ENCODE measurements at regions not wholly inside any gene's neighbourhood (a gene's known extent, or its start where the extent isn't known, plus 50 kb on each side); places are given as distances from the start of the nearest gene placed in this dataset.

DNA sequence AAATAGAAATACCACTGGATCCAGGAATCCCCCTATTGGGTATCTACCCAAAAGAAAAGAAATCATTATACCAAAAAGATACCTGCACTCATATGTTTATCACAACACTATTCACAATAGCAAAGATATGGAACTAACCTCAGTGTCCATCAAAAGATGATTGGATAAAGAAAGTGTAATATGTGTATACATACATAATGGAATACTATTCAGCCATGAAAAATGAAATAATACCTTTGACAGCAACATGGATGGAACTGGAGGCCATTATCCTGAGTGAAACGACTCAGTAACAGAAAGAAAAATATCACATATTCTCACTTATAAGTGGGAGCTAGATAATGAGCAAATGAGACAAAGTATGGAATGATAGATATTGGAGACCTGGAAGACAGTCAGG, 74.2 kb upstream of the TLR3 start:
- H3K9me3 Mint-ChIP-seq (ENCODE audit: unreplicated experiment) = no peaks in the 10 kb centered on the region
- H3K4me3 Mint-ChIP-seq (ENCODE audit: unreplicated experiment) = no peak overlapping the region
- H3K27ac Mint-ChIP-seq (ENCODE audit: unreplicated experiment) = no peak overlapping the region

DNA sequence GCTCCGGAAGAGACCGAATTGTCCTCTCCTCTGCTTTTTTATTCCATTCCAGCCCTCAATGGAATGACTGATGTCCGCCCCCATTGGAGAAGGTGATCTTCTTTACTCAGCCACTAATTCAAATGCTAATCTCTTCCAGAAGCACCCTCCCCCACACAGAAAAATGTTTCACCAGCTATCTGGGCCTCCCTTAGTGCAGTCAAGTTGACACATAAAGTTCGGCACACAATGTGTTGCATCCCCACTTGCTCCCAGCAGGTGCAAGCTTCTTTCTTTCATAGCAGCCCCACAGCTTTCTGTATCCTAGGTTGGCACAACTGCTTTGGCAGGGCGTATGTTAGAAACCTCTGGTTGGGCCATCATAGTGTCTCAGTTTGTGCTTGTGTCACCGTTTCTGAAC, 73.3 kb upstream of the TLR3 start:
- Mint-ChIP-seq H3K4me1 (ENCODE audit: unreplicated experiment) (peaks cover 6% of the 10 kb centered on the region), H3K4me3 (ENCODE audit: unreplicated experiment) (no peak overlapping the region), H3K27ac (ENCODE audit: unreplicated experiment) (no peak overlapping the region), H3K27me3 (ENCODE audit: unreplicated experiment) (no peaks in the 10 kb centered on the region), H3K9me3 (ENCODE audit: unreplicated experiment) (no peaks in the 10 kb centered on the region), H3K36me3 (ENCODE audit: unreplicated experiment) (no peaks in the 10 kb centered on the region)
- TF ChIP-seq, protein P1, sequence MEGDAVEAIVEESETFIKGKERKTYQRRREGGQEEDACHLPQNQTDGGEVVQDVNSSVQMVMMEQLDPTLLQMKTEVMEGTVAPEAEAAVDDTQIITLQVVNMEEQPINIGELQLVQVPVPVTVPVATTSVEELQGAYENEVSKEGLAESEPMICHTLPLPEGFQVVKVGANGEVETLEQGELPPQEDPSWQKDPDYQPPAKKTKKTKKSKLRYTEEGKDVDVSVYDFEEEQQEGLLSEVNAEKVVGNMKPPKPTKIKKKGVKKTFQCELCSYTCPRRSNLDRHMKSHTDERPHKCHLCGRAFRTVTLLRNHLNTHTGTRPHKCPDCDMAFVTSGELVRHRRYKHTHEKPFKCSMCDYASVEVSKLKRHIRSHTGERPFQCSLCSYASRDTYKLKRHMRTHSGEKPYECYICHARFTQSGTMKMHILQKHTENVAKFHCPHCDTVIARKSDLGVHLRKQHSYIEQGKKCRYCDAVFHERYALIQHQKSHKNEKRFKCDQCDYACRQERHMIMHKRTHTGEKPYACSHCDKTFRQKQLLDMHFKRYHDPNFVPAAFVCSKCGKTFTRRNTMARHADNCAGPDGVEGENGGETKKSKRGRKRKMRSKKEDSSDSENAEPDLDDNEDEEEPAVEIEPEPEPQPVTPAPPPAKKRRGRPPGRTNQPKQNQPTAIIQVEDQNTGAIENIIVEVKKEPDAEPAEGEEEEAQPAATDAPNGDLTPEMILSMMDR (IDR thresholded peaks at IDR 0.05) = no peak
- DNase-seq (ENCODE audit: extremely low spot score, unreplicated experiment) = no peak

More for the DNA sequence above, 74.2 kb upstream of the TLR3 start:
- H3K27me3 Mint-ChIP-seq (ENCODE audit: unreplicated experiment) = no peaks in the 10 kb centered on the region
- no peak for DNase-seq (ENCODE audit: extremely low spot score, unreplicated experiment)
- H3K36me3 Mint-ChIP-seq (ENCODE audit: unreplicated experiment) = no peaks in the 10 kb centered on the region
- TF ChIP-seq, protein P1 (IDR thresholded peaks at IDR 0.05) = no peak
- H3K4me1 Mint-ChIP-seq (ENCODE audit: unreplicated experiment) = peaks cover 9% of the 10 kb centered on the region

DNA sequence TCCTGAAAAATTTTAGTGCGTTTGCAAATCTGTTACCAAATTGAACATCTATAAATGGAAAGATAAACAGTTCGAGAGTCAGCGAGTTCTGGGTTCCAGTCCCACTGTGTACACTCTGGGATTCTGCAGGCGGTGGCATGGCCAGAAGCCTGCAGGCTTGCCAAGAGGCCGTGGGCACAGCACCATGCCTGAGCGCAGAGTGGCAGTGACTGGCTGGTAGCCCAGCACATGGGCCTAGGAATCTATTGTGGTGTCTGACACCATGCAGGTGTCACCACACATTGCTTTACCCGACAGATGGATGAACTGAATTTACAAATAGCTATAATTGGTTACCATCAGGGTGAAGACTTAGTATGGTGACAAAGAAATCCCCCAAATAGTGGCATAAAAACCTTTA, 71.7 kb upstream of the TLR3 start:
- Mint-ChIP-seq H3K4me1 (ENCODE audit: unreplicated experiment) (no peaks in the 10 kb centered on the region), H3K9me3 (ENCODE audit: unreplicated experiment) (no peaks in the 10 kb centered on the region), H3K27ac (ENCODE audit: unreplicated experiment) (no peak overlapping the region), H3K27me3 (ENCODE audit: unreplicated experiment) (no peaks in the 10 kb centered on the region), H3K36me3 (ENCODE audit: unreplicated experiment) (no peaks in the 10 kb centered on the region), H3K4me3 (ENCODE audit: unreplicated experiment) (no peak overlapping the region)
- TF ChIP-seq, protein P1 (IDR thresholded peaks at IDR 0.05) = no peak
- no peak for DNase-seq (ENCODE audit: extremely low spot score, unreplicated experiment)

DNA sequence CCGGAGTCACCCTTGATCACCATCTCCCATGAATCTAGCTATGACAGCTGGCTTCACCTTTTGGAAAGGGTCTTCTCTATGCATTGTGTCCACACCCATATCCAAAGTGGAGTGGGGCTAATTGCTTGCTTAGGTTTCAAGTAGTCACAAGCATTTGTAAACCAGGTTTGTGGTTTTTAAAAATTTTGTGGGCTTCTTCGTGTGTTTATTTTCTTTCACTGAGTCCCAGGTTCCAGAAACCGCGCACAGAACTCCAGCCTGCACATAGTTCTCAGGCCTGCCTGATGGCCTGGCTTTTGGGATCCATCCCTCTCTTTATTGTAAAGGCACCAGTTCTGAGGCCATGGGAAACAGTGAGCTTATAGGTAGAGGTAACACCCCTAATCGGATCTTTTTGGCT, 70.2 kb upstream of the TLR3 start:
- H3K36me3 Mint-ChIP-seq (ENCODE audit: unreplicated experiment) = no peaks in the 10 kb centered on the region
- H3K4me3 Mint-ChIP-seq (ENCODE audit: unreplicated experiment) = no peak overlapping the region
- no peak for DNase-seq (ENCODE audit: extremely low spot score, unreplicated experiment)
- TF ChIP-seq, protein P1 (IDR thresholded peaks at IDR 0.05) = no peak
- H3K4me1 Mint-ChIP-seq (ENCODE audit: unreplicated experiment) = no peaks in the 10 kb centered on the region
- H3K27me3 Mint-ChIP-seq (ENCODE audit: unreplicated experiment) = no peaks in the 10 kb centered on the region
- H3K9me3 Mint-ChIP-seq (ENCODE audit: unreplicated experiment) = no peaks in the 10 kb centered on the region
- no peak overlapping the region for H3K27ac Mint-ChIP-seq (ENCODE audit: unreplicated experiment)

DNA sequence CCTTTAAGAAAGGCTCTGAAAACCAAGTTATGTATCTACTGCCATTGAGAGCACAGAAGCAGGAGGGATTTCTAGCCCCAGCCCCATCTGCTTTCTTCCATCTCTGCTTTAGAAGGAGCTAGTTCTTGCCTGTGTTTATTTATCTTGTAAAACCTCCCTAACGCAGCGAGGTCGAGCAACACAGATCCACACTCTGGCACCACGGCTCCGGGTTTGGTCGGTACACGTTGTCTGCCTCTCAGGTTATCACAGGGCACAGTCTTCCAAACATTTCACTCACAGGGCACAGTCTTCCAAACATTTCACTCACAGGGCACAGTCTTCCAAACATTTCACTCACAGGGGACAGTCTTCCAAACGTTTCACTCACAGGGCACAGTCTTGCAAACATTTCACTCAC, 69.7 kb upstream of the TLR3 start:
- Mint-ChIP-seq H3K4me1 (ENCODE audit: unreplicated experiment) (no peaks in the 10 kb centered on the region), H3K4me3 (ENCODE audit: unreplicated experiment) (no peak overlapping the region), H3K27ac (ENCODE audit: unreplicated experiment) (no peak overlapping the region), H3K9me3 (ENCODE audit: unreplicated experiment) (no peaks in the 10 kb centered on the region), H3K27me3 (ENCODE audit: unreplicated experiment) (no peaks in the 10 kb centered on the region), H3K36me3 (ENCODE audit: unreplicated experiment) (no peaks in the 10 kb centered on the region)
- no peak for DNase-seq (ENCODE audit: extremely low spot score, unreplicated experiment)
- TF ChIP-seq, protein P1 (IDR thresholded peaks at IDR 0.05) = no peak
